HEK293 (cell line): ENCODE measurements at regions not wholly inside any gene's neighbourhood (a gene's known extent, or its start where the extent isn't known, plus 50 kb on each side); places are given as distances from the start of the nearest gene placed in this dataset.

Experiments used
- CTCF ChIA-PET: fragments of 350-600 bp; formaldehyde crosslinking; extraction: SDS; loops from one replicate; lab custom pipeline; 2021; ENCODE audit warnings: antibody characterized with exemption; lab: Yijun Ruan, JAX
- POLR2A ChIA-PET: fragments of 300-600 bp; formaldehyde crosslinking; extraction: SDS; loops from one replicate; lab custom pipeline; 2020; ENCODE audit warnings: antibody characterized with exemption, inconsistent platforms; lab: Yijun Ruan, JAX
- H3K27ac ChIP-seq: fragments of 200-500 bp; sonication (Bioruptor generic); 2 replicates; pipeline ENCODE4 v1.5.1; 2014; ENCODE audit warnings: low read depth, low read length, control low read depth, inconsistent platforms; ENCODE audit errors: extremely low read depth
- H3K36me3 ChIP-seq, 2 experiments: fragments of 200-500 bp in 1 of 2; sonication (Bioruptor generic) in 1 of 2; 1 replicate in 1 of 2; 2 replicates in 1 of 2; pipeline ENCODE4 v1.5.1; 2014 to 2017; ENCODE audit warnings: inconsistent platforms in 2 of 2, low read length in 2 of 2; ENCODE audit not compliant: control insufficient read depth in 2 of 2, insufficient read depth in 1 of 2
- H3K4me1 ChIP-seq: fragments of 200-500 bp; sonication (Bioruptor generic); 2 replicates; pipeline ENCODE4 v1.5.1; 2014; ENCODE audit warnings: mild to moderate bottlenecking, low read length, inconsistent platforms; ENCODE audit not compliant: control insufficient read depth, insufficient read depth
- H3K4me3 ChIP-seq: 2 replicates; pipeline ENCODE4 v1.5.1; 2011; ENCODE audit warnings: low read depth, mild to moderate bottlenecking, control low read depth, low read length, moderate library complexity
- H3K9me3 ChIP-seq: fragments of 200-500 bp; sonication (Bioruptor generic); 2 replicates; pipeline ENCODE4 v1.5.1; 2014; ENCODE audit warnings: low read depth, low read length, inconsistent platforms; ENCODE audit not compliant: control insufficient read depth, insufficient read depth
- MZF1 ChIP-seq: fragments of 450-650 bp; formaldehyde crosslinking; IDR thresholded peaks from 2 replicates; pipeline ENCODE4 v1.5.1; 2017; ENCODE audit warnings: missing biosample characterization, missing genetic modification characterization, borderline replicate concordance
- RBAK ChIP-seq: fragments of 450-650 bp; formaldehyde crosslinking; IDR thresholded peaks from 2 replicates; pipeline ENCODE4 v1.5.1; 2016; ENCODE audit warnings: missing biosample characterization, missing genetic modification characterization
- SP7 ChIP-seq: fragments of 450-650 bp; formaldehyde crosslinking; IDR thresholded peaks from 2 replicates; pipeline ENCODE4 v1.5.1; 2016; ENCODE audit warnings: missing biosample characterization, missing genetic modification characterization
- YY2 ChIP-seq: fragments of 450-650 bp; formaldehyde crosslinking; IDR thresholded peaks from 2 replicates; pipeline ENCODE4 v1.5.1; 2016; ENCODE audit warnings: missing biosample characterization, missing genetic modification characterization
- ZFP37 ChIP-seq: fragments of 450-650 bp; formaldehyde crosslinking; IDR thresholded peaks from 2 replicates; pipeline ENCODE4 v1.5.1; 2016; ENCODE audit warnings: missing biosample characterization, missing genetic modification characterization
- ZIC2 ChIP-seq: fragments of 450-650 bp; formaldehyde crosslinking; IDR thresholded peaks from 2 replicates; pipeline ENCODE4 v1.5.1; 2016; ENCODE audit warnings: missing biosample characterization, missing genetic modification characterization
- ZNF121 ChIP-seq: fragments of 450-650 bp; formaldehyde crosslinking; IDR thresholded peaks from 2 replicates; pipeline ENCODE4 v1.5.1; 2016; ENCODE audit warnings: missing biosample characterization, missing genetic modification characterization
- ZNF16 ChIP-seq: fragments of 450-650 bp; formaldehyde crosslinking; IDR thresholded peaks from 2 replicates; pipeline ENCODE4 v1.5.1; 2016; ENCODE audit warnings: low read depth, missing biosample characterization, missing genetic modification characterization
- ZNF2 ChIP-seq: fragments of 450-650 bp; formaldehyde crosslinking; IDR thresholded peaks from 2 replicates; pipeline ENCODE4 v1.5.1; 2016; ENCODE audit warnings: missing biosample characterization, missing genetic modification characterization
- ZNF202 ChIP-seq: fragments of 450-650 bp; formaldehyde crosslinking; IDR thresholded peaks from 2 replicates; pipeline ENCODE4 v1.5.1; 2016; ENCODE audit warnings: missing biosample characterization, missing genetic modification characterization, borderline replicate concordance
- ZNF239 ChIP-seq: fragments of 450-650 bp; formaldehyde crosslinking; IDR thresholded peaks from 2 replicates; pipeline ENCODE4 v1.5.1; 2016; ENCODE audit warnings: missing biosample characterization, missing genetic modification characterization
- ZNF416 ChIP-seq: fragments of 450-650 bp; formaldehyde crosslinking; IDR thresholded peaks from 2 replicates; pipeline ENCODE4 v1.5.1; 2016; ENCODE audit warnings: missing biosample characterization, missing genetic modification characterization
- ZNF580 ChIP-seq: fragments of 450-650 bp; formaldehyde crosslinking; IDR thresholded peaks from 2 replicates; pipeline ENCODE4 v1.5.1; 2016; ENCODE audit warnings: missing biosample characterization, missing genetic modification characterization
- ZNF621 ChIP-seq: fragments of 450-650 bp; formaldehyde crosslinking; IDR thresholded peaks from 2 replicates; pipeline ENCODE4 v1.5.1; 2017; ENCODE audit warnings: missing biosample characterization, missing genetic modification characterization
- ZSCAN18 ChIP-seq: fragments of 450-650 bp; formaldehyde crosslinking; IDR thresholded peaks from 2 replicates; pipeline ENCODE4 v1.5.1; 2016; ENCODE audit warnings: missing biosample characterization, missing genetic modification characterization
- TF ChIP-seq, protein P1 (sequence below): fragments of 450-650 bp; formaldehyde crosslinking; IDR thresholded peaks from 2 replicates; pipeline ENCODE4 v1.5.1; 2016; ENCODE audit warnings: missing biosample characterization, missing genetic modification characterization
- TF ChIP-seq, protein P2 (sequence below): fragments of 450-650 bp; formaldehyde crosslinking; IDR thresholded peaks from 2 replicates; pipeline ENCODE4 v1.5.1; 2016; ENCODE audit warnings: missing biosample characterization, missing genetic modification characterization
- TF ChIP-seq, protein P3 (sequence below): fragments of 450-650 bp; formaldehyde crosslinking; IDR thresholded peaks from 2 replicates; pipeline ENCODE4 v1.5.1; 2016; ENCODE audit warnings: missing biosample characterization, missing genetic modification characterization
- TF ChIP-seq, protein P4 (sequence below): sonication (generic); formaldehyde crosslinking; IDR thresholded peaks from 2 replicates; pipeline ENCODE4 v1.8.1; 2022; ENCODE audit warnings: mild to moderate bottlenecking, moderate library complexity, missing genetic modification reagents

- POLR2A ChIA-PET: no interaction called here
- Histone ChIP-seq H3K27ac (no peak overlapping the region), H3K4me3 (no peak overlapping the region)
- TF ChIP-seq ZNF121 (tag by site-specific recombination): no peak
- TF ChIP-seq SP7 (tag by site-specific recombination): no peak
- no peak for TF ChIP-seq ZNF416
- no peak for TF ChIP-seq ZSCAN18 (tag by site-specific recombination)
- TF ChIP-seq, protein P1, sequence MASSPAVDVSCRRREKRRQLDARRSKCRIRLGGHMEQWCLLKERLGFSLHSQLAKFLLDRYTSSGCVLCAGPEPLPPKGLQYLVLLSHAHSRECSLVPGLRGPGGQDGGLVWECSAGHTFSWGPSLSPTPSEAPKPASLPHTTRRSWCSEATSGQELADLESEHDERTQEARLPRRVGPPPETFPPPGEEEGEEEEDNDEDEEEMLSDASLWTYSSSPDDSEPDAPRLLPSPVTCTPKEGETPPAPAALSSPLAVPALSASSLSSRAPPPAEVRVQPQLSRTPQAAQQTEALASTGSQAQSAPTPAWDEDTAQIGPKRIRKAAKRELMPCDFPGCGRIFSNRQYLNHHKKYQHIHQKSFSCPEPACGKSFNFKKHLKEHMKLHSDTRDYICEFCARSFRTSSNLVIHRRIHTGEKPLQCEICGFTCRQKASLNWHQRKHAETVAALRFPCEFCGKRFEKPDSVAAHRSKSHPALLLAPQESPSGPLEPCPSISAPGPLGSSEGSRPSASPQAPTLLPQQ (tag by site-specific recombination): no peak
- TF ChIP-seq MZF1: no peak
- no peak for TF ChIP-seq ZNF16
- no peak for TF ChIP-seq ZNF621 (tag by site-specific recombination)
- TF ChIP-seq, protein P2, sequence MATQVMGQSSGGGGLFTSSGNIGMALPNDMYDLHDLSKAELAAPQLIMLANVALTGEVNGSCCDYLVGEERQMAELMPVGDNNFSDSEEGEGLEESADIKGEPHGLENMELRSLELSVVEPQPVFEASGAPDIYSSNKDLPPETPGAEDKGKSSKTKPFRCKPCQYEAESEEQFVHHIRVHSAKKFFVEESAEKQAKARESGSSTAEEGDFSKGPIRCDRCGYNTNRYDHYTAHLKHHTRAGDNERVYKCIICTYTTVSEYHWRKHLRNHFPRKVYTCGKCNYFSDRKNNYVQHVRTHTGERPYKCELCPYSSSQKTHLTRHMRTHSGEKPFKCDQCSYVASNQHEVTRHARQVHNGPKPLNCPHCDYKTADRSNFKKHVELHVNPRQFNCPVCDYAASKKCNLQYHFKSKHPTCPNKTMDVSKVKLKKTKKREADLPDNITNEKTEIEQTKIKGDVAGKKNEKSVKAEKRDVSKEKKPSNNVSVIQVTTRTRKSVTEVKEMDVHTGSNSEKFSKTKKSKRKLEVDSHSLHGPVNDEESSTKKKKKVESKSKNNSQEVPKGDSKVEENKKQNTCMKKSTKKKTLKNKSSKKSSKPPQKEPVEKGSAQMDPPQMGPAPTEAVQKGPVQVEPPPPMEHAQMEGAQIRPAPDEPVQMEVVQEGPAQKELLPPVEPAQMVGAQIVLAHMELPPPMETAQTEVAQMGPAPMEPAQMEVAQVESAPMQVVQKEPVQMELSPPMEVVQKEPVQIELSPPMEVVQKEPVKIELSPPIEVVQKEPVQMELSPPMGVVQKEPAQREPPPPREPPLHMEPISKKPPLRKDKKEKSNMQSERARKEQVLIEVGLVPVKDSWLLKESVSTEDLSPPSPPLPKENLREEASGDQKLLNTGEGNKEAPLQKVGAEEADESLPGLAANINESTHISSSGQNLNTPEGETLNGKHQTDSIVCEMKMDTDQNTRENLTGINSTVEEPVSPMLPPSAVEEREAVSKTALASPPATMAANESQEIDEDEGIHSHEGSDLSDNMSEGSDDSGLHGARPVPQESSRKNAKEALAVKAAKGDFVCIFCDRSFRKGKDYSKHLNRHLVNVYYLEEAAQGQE (tag by site-specific recombination): no peak
- TF ChIP-seq ZNF202: no peak
- TF ChIP-seq, protein P3, sequence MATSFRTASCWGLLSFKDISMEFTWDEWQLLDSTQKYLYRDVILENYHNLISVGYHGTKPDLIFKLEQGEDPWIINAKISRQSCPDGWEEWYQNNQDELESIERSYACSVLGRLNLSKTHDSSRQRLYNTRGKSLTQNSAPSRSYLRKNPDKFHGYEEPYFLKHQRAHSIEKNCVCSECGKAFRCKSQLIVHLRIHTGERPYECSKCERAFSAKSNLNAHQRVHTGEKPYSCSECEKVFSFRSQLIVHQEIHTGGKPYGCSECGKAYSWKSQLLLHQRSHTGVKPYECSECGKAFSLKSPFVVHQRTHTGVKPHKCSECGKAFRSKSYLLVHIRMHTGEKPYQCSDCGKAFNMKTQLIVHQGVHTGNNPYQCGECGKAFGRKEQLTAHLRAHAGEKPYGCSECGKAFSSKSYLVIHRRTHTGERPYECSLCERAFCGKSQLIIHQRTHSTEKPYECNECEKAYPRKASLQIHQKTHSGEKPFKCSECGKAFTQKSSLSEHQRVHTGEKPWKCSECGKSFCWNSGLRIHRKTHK (tag by site-specific recombination): no peak
- TF ChIP-seq, all 188 proteins: peak for 0
- Histone ChIP-seq H3K9me3 (no peaks in the 10 kb centered on the region), H3K36me3 (no peaks in the 10 kb centered on the region), H3K4me1 (no peaks in the 10 kb centered on the region)
- CTCF ChIA-PET: no interaction called here
Measured at GRCh38 chr1:116833718-116834117, 76.0 kb upstream of the PTGFRN start.

- no peak overlapping the region for H3K4me3 ChIP-seq
- CTCF ChIA-PET: no interaction called here
- no peak for TF ChIP-seq ZNF239 (tag by site-specific recombination)
- peak; percentile 23; the same call in 1 of the 2 replicates for TF ChIP-seq ZIC2 (tag by site-specific recombination)
- no peaks in the 10 kb centered on the region for H3K9me3 ChIP-seq
- no peak overlapping the region for H3K27ac ChIP-seq
- H3K36me3 ChIP-seq: no peaks in the 10 kb centered on the region
- H3K4me1 ChIP-seq: no peaks in the 10 kb centered on the region
- POLR2A ChIA-PET: no interaction called here
Measured at GRCh38 chr1:116834595-116834994, 75.1 kb upstream of the PTGFRN start.

- H3K4me3 ChIP-seq: no peak overlapping the region
- H3K9me3 ChIP-seq: no peaks in the 10 kb centered on the region
- CTCF ChIA-PET: no interaction called here
- TF ChIP-seq ZFP37 (tag by site-specific recombination) (no peak), ZNF2 (tag by site-specific recombination) (no peak), ZNF580 (tag by site-specific recombination) (no peak), RBAK (tag by site-specific recombination) (no peak), YY2 (tag by site-specific recombination) (no peak)
- TF ChIP-seq, protein P4, sequence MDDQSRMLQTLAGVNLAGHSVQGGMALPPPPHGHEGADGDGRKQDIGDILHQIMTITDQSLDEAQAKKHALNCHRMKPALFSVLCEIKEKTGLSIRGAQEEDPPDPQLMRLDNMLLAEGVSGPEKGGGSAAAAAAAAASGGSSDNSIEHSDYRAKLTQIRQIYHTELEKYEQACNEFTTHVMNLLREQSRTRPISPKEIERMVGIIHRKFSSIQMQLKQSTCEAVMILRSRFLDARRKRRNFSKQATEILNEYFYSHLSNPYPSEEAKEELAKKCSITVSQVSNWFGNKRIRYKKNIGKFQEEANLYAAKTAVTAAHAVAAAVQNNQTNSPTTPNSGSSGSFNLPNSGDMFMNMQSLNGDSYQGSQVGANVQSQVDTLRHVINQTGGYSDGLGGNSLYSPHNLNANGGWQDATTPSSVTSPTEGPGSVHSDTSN (CRISPR knock-in tag): no peak
- no peaks in the 10 kb centered on the region for H3K4me1 ChIP-seq
- H3K27ac ChIP-seq: no peak overlapping the region
- no peaks in the 10 kb centered on the region for H3K36me3 ChIP-seq
- POLR2A ChIA-PET: no interaction called here
Measured at GRCh38 chr1:116835161-116835560, 74.6 kb upstream of the PTGFRN start.
